ENCODE measurements at regions not wholly inside any gene's neighbourhood (a gene's known extent, or its start where the extent isn't known, plus 50 kb on each side); places are given as distances from the start of the nearest gene placed in this dataset.

- DNase-seq (ENCODE audit: low spot score) (no peak), ATAC-seq (ENCODE audit: low read depth) (no peak)
- H3K4me1 ChIP-seq (ENCODE audit: insufficient read depth, poor library complexity, severe bottlenecking): peaks cover 23% of the 10 kb centered on the region
- no peak overlapping the region for H3K4me3 ChIP-seq (ENCODE audit: severe bottlenecking)
- TF ChIP-seq, protein P1, sequence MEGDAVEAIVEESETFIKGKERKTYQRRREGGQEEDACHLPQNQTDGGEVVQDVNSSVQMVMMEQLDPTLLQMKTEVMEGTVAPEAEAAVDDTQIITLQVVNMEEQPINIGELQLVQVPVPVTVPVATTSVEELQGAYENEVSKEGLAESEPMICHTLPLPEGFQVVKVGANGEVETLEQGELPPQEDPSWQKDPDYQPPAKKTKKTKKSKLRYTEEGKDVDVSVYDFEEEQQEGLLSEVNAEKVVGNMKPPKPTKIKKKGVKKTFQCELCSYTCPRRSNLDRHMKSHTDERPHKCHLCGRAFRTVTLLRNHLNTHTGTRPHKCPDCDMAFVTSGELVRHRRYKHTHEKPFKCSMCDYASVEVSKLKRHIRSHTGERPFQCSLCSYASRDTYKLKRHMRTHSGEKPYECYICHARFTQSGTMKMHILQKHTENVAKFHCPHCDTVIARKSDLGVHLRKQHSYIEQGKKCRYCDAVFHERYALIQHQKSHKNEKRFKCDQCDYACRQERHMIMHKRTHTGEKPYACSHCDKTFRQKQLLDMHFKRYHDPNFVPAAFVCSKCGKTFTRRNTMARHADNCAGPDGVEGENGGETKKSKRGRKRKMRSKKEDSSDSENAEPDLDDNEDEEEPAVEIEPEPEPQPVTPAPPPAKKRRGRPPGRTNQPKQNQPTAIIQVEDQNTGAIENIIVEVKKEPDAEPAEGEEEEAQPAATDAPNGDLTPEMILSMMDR (IDR thresholded peaks at IDR 0.05; ENCODE audit: poor library complexity, severe bottlenecking): no peak
- no peaks in the 10 kb centered on the region for H3K36me3 ChIP-seq (ENCODE audit: low read depth)
- H3K27me3 ChIP-seq (ENCODE audit: insufficient read depth, poor library complexity, severe bottlenecking): no peaks in the 10 kb centered on the region
- no peak overlapping the region for H3K27ac ChIP-seq (ENCODE audit: poor library complexity, severe bottlenecking)
- H3K9me3 ChIP-seq (ENCODE audit: severe bottlenecking): no peaks in the 10 kb centered on the region
These were observed 1030.5 kb upstream of the TMEM132C start for GRCh38 chr12:127236491-127236890.

DNA sequence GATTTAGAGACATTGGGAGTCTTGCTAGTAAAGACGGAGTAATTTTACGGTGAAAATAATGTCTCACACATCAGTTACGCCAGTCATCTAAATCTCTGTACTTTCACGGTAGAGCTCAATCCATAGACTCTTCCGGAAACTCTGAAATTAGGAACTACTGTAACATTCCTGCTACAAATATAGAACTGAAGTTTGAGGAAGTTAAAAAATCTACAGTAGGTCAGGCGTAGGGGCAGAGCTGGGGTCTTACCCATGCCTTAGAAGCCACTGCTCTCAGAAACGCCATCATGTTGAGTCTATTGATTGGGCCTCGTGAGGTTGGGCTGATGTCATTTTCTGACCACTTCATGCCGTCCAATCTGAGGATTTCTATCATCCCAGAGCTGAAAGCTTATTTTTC is 1029.8 kb upstream of the TMEM132C start:
- Histone ChIP-seq H3K9me3 (ENCODE audit: severe bottlenecking) (no peaks in the 10 kb centered on the region), H3K36me3 (ENCODE audit: low read depth) (no peaks in the 10 kb centered on the region), H3K27me3 (ENCODE audit: insufficient read depth, poor library complexity, severe bottlenecking) (no peaks in the 10 kb centered on the region), H3K27ac (ENCODE audit: poor library complexity, severe bottlenecking) (no peak overlapping the region), H3K4me3 (ENCODE audit: severe bottlenecking) (no peak overlapping the region), H3K4me1 (ENCODE audit: insufficient read depth, poor library complexity, severe bottlenecking) (peaks cover 26% of the 10 kb centered on the region)
- ATAC-seq (ENCODE audit: low read depth) (no peak), DNase-seq (ENCODE audit: low spot score) (no peak)
- TF ChIP-seq, protein P1 (IDR thresholded peaks at IDR 0.05; ENCODE audit: poor library complexity, severe bottlenecking): no peak

DNA sequence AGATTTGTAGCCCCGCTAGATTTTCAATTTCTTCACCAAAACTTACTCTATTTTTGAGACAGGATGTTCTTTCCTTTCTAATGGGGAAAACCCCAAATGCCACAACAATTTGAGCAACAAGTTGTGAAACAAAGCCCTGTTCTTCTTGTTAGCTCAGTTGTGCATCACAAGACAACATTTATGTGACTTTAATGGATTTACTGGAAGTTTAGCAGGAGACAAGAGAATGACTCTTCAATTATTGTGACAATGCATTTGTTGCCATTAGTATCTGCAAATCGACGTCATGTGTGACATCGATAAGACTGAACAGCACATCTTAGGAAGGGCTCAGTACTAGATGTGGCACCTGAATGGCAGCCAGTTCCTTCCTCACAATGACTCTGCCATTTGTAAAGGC is 1028.9 kb upstream of the TMEM132C start:
- TF ChIP-seq, protein P1 (IDR thresholded peaks at IDR 0.05; ENCODE audit: poor library complexity, severe bottlenecking): no peak

DNA sequence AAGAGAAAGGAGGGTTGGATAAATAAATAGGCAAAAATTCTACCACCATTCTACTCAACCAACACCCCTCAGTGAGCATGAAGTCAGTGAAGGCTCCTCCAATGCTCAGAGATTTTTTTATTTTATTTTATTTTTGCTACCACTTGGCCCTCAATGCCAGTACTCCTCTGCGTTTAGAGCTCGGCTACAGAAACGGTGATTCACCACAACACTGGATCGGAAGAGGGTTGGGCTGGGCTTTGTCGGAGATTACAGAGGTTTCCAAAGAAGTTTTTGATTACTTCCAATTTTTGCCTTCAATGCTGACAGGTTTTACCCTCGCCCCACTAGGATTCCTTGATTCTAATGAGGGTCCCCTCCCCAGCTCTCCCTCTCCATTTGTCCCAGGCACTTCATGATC is 1027.2 kb upstream of the TMEM132C start:
- Histone ChIP-seq H3K4me1 (ENCODE audit: insufficient read depth, poor library complexity, severe bottlenecking) (peaks cover 26% of the 10 kb centered on the region), H3K27me3 (ENCODE audit: insufficient read depth, poor library complexity, severe bottlenecking) (no peaks in the 10 kb centered on the region), H3K27ac (ENCODE audit: poor library complexity, severe bottlenecking) (peak overlapping the region; percentile 63), H3K36me3 (ENCODE audit: low read depth) (no peaks in the 10 kb centered on the region), H3K4me3 (ENCODE audit: severe bottlenecking) (no peak overlapping the region), H3K9me3 (ENCODE audit: severe bottlenecking) (no peaks in the 10 kb centered on the region)
- ATAC-seq (ENCODE audit: low read depth) (no peak), DNase-seq (ENCODE audit: low spot score) (no peak)
- TF ChIP-seq, protein P1 (IDR thresholded peaks at IDR 0.05; ENCODE audit: poor library complexity, severe bottlenecking): no peak

More for the DNA sequence above, 1028.9 kb upstream of the TMEM132C start:
- ATAC-seq (ENCODE audit: low read depth): no peak
- Histone ChIP-seq H3K27ac (ENCODE audit: poor library complexity, severe bottlenecking) (no peak overlapping the region), H3K9me3 (ENCODE audit: severe bottlenecking) (no peaks in the 10 kb centered on the region), H3K4me3 (ENCODE audit: severe bottlenecking) (no peak overlapping the region), H3K36me3 (ENCODE audit: low read depth) (no peaks in the 10 kb centered on the region), H3K27me3 (ENCODE audit: insufficient read depth, poor library complexity, severe bottlenecking) (no peaks in the 10 kb centered on the region), H3K4me1 (ENCODE audit: insufficient read depth, poor library complexity, severe bottlenecking) (peaks cover 26% of the 10 kb centered on the region)
- DNase-seq (ENCODE audit: low spot score): no peak

- Histone ChIP-seq H3K4me3 (ENCODE audit: severe bottlenecking) (no peak overlapping the region), H3K27me3 (ENCODE audit: insufficient read depth, poor library complexity, severe bottlenecking) (no peaks in the 10 kb centered on the region), H3K36me3 (ENCODE audit: low read depth) (no peaks in the 10 kb centered on the region), H3K9me3 (ENCODE audit: severe bottlenecking) (no peaks in the 10 kb centered on the region), H3K27ac (ENCODE audit: poor library complexity, severe bottlenecking) (peak overlapping the region; percentile 63), H3K4me1 (ENCODE audit: insufficient read depth, poor library complexity, severe bottlenecking) (peaks cover 26% of the 10 kb centered on the region)
- TF ChIP-seq, protein P1 (IDR thresholded peaks at IDR 0.05; ENCODE audit: poor library complexity, severe bottlenecking): no peak
- DNase-seq (ENCODE audit: low spot score) (no peak), ATAC-seq (ENCODE audit: low read depth) (no peak)
These were observed 1026.6 kb upstream of the TMEM132C start for GRCh38 chr12:127240249-127240929.
